GM21526 (cell line): ENCODE measurements at regions not wholly inside any gene's neighbourhood (a gene's known extent, or its start where the extent isn't known, plus 50 kb on each side); places are given as distances from the start of the nearest gene placed in this dataset.

Experiments used
- ATAC-seq: cut with Tn5 transposase; IDR thresholded peaks from one replicate; pipeline ENCODE4 v1.9.1; 2021; ENCODE audit warnings: moderate library complexity; ENCODE audit not compliant: unreplicated experiment, low FRiP score

DNA sequence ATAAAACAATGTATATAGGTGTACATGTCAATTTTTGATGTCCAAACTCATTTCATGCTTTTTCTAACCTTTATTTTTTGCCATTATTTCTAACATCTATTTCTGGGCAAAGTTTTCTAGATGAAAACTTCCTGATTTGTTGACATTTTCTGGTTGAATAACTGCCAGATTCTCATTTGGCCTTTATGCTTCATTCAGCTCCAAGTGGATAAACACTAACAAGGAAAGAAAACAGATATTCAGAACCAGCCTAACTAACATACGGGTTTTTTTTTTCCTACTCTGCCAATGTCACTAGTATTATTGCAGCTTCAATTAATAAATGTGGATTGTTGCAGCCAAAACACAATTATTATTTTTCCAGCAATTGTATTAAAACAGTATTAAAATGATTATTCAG is 50.9 kb upstream of the RAP1GDS1 start:
- no peak for ATAC-seq

DNA sequence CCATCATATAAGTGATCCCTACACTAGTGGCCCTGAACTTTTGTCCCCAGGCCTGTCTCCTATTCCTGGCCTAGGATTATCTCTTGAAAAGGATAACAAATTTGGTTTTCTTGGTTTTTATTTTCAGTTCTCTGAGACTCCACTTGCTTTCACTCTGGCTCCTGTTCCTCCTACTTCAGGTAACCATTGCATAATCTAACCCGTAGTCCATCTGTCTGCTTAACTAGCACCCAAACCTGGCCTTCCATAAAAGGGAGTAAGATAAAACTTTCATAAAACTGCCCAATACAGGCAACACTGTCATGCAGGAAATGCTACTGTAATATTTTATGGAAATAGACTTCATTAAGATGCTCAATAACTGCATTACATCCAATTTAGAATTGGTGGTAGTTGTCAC is 52.1 kb upstream of the RAP1GDS1 start:
- no peak for ATAC-seq

DNA sequence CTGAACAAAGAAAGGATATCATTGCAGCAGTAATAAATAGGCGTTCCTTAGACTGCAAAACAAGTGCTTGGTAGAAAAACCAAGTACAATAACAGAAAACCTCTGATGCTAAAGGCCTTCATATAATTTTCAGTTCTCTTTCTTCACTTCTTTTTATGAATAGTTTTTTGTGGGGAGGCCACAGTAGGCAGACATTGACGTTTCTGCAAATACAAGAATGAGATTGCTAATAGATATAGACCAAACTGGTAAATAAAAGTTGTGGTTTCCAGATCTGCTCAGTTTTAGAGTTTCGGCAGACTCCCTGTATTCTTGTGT is 57.0 kb upstream of the RAP1GDS1 start:
- ATAC-seq = peak; percentile 64

DNA sequence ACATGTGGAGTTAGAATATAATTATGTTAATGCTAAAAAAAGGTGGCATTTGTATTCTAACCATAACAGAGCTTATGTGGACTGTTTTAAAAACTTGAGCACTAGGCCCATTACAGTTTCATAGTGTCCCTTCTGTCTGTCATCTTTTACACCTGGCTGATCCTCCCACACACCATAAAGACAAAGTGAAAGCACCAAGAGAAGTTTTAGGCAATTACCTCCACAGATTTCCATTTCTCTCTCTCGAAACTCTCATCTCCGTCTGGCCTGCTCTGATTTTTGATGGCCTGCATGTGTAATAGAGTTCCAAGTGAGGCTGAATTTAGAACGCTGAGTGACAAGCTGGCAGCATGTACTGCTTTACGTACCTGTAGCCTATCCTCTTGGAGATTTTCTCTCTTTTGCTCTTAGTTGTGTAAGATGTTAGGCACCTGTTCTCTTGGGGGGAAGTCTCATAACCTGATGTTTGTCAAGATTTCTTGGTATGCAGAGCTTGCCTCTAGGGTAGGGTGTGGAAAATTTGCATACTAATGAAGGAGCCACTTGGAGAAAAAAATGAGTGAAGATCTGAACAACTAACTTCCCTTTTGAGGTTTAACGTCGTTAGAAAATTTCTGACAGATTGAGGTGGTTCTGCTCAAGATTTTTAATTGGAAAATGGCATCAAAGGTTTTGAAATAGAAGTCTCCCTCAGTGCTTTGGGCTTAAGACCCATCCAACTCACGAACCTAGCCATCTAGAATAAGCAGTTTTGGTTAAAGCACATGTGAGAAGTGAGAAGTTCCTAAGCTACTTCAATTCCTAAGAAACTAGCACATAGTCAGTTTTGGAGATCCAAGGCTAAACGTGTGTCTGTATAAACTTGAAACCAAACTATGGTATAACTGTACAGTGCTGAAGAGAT is 57.6 kb upstream of the RAP1GDS1 start:
- peak; percentile 82 for ATAC-seq

DNA sequence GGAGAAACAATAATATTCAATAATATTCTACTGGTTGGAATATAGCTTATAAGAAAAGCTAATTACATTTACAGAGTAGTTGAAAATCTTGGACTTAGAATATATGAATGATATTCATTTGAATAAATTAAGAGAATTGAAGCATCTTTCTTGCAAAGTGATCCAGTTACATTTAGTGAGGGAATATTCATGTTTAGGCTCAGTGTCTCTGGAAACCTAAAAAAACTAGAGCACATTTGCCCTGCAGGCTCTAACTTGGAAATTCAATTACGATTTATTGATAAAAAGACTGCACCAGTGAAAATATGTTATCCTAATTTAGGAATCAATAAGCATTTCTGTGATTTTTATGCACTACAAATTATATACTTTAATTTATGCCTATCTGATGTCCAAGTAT is 58.3 kb upstream of the RAP1GDS1 start:
- no peak for ATAC-seq

DNA sequence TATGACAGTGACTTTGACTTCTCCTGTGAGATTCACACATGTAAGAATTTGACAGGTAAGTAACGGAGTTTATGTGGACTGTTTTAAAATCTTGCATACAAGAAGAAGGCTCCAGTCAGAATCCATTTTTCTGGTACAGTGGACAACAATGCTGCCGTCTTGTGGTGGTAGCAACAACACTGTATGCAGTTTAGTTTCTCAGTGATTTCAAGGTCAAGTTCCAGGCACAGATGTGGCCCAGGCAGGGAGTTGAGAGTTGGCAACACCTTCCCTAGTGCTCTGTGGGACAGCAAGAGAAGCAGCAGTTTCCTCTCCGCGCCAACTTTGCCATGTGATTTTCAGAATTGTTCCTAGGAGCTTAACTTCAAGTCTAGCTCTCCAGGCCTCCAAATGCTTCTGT is 56.0 kb upstream of the STPG2 start:
- no peak for ATAC-seq

DNA sequence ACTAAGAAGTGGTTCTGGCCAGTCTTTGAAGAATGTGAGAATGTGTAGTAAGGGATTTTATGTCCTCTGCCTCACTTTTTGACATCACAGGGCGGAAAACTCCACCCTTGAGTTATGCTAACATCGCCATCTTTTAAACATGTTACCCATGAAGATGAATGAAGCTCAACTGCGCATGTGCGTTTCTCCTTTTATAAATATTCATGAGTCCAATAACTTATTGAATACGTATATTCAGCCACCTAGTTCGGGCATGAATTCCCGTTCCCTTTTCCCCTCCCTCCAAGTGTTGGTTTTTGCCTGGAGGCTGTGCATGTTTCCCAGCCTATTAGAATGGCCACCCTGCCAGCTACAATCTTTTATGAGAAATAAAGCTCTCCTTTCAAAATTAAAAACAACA is 51.7 kb upstream of the STPG2 start:
- no peak for ATAC-seq

DNA sequence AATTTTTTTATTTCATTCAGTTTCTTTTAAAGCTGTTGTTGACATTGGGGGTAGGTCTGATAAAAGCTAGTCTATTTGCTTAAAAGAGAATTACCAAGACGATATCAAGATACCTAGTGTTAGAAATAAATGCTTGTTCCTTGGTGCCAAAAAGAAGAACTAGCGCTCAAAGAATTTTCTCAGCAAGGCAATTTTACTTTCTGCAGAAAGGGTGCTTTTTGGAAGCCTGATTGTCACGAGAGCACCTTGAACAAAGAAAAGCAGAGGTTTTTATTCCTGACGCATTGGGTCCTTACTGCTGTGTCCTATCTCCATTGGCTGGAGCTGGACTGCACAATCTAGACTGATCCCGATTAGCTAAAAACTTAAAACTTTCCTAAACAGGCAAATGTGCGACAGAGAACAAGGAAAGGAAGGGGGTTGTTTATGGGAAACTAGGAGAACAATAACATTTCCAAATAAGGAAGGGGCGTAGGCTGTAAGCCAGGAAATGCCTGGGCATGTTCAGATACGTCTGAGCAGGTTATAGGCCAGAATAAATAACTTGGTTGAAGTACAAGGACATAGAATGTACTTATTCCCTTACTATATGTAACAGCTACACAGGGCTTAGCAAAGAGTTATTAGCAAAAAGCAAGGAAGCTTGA is 50.3 kb upstream of the STPG2 start:
- ATAC-seq = no peak
